GM21529 (cell line): ENCODE measurements at regions not wholly inside any gene's neighbourhood (a gene's known extent, or its start where the extent isn't known, plus 50 kb on each side); places are given as distances from the start of the nearest gene placed in this dataset.
A peak's percentile ranks its signal among the peaks of the same experiment; 100 is the strongest.
"Not testable (repeated sequence)": the region's sequence is repeated elsewhere in the genome, so short reads cannot be mapped to it uniquely, and the experiment has no call there.

Experiments used
- ATAC-seq: cut with Tn5 transposase; IDR thresholded peaks from one replicate; pipeline ENCODE4 v1.9.1; 2021; ENCODE audit not compliant: unreplicated experiment

DNA sequence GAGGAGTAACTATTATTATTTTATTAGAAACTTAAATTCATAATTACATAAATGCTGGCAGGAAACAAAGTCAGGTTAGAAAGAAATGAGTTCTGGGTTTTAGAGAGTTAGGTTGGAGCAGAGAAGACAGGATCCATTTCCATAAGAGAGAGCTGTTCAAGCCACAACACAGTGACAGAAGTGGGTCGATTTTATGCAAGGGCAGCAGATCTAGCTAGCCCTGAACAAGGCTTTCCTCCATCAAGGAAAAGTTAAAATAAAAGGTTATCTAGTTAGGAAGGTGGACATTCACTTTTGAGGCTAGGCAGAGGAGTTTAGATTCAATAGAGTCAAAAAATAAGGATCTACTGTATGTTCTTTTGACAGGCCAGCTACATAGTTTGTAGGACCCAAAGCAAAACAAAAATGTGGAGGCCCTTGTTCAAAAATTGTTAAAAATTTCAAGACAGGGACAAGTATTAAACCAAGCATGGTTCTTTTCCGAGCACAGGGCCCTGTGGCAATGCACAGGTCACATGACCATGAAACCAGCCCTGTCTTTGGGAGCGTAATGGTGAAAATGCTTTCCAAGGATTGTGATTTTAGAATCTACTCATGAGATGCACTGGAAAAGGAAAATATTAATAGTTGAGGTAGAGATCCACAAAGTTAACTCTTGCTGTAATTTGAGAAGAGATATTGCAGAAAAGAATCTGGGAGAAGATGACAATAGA lies 91.2 kb upstream of the CREB1 start:
- no peak for ATAC-seq

GRCh38 chr2:207439881-207440280 lies 89.9 kb upstream of the CREB1 start:
- ATAC-seq = not testable (repeated sequence)

DNA sequence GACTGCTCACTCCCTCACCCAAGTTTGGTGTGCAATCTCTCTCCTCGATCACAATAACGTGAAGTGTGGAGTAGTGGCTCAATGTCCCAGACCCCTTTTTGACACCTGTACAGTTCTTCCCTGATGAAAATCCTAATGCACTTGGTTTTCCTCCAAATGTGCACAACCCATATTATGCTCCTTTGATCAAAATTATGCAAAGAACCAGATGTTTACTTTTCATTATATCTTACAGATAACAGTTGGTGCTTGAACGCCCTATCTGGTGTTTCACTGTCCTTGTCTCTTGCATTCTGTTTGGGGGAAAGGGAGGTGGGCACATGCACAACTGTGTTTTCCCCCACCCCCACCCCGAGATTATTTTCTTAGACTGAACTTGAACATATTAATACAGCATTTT lies 85.0 kb upstream of the CREB1 start:
- no peak for ATAC-seq

DNA sequence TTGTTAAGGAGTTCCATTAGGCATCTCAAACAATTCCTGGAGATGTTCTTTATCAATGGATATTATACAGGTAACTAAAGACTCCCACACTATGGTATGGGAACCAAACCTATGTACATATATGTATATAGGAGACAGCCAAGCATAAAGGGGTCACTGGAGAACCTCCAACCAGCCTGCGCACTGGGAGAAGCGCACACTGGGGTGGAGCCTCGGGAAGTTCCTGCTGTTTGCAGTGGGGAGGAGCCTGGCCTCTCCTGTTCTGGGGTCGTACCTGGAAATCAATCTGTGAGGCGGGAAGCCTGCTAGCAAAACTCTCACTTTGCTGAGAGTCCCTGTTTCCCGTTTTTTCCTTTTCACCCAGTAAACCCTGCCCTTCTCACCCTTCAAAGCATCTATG lies 83.1 kb upstream of the CREB1 start:
- ATAC-seq = no peak

DNA sequence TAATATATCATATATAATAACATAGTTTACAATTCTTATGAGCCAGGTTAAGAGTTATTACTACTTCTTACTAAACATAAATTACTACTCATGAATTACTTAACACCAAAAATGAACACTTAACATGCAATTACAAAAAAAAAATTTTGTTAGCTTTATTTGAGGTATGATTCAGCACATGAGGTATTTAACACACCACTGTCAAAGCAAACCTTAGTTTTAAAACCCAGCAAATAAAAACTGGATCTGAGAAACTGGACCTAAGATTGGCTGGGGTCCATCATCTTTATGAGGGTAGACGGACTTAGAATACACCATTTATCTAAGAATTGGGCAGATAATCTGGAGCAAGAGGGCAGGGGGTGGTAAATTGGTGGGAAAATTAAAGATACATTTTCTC lies 81.8 kb upstream of the CREB1 start:
- no peak for ATAC-seq

DNA sequence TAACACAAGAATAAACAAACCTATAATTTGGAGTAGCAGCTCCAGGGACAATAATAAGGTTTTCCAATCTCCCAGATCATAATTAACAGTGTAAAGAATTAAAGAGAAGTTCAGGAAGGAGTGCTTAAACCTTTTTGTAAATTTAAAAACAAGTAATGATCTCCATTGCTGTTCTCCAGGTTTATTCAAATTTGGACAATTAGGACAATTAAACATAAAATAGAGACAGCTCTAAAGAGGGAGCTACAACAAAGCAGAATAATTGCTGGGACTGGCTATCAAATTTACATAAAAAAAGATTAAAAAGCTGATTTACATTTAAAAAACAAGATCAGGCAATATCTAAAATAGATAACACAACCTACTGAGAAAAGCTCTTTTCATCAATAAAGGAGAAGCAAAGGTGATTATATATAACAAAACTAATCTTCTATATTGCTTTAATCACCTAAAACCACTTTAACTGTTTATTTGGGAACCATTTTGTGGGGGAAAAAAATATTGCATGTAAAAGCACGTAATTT lies 80.1 kb upstream of the CREB1 start:
- no peak for ATAC-seq

DNA sequence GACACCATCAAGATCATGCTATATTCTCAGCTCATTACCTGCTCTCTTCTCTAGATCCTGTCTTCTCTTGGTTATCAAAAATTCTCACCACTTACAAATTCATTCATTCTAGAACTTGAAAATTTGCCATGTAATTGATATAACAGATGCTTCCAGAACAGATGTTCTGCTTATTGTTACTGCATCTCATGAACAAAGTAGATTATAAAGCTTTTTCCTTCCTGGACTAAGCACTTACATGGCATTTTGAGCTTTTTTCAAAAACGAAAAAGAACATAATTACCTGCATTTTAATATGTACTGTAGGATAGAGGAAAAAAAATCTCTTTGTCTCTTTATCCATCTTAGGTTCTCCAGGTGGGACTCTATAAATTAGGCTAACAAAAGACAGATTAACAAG lies 79.6 kb upstream of the CREB1 start:
- no peak for ATAC-seq

GRCh38 chr2:207458582-207458981 lies 71.2 kb upstream of the CREB1 start:
- no peak for ATAC-seq

- ATAC-seq = peak; percentile 88
Observed at GRCh38 chr2:207459990-207460757, 69.6 kb upstream of the CREB1 start.

DNA sequence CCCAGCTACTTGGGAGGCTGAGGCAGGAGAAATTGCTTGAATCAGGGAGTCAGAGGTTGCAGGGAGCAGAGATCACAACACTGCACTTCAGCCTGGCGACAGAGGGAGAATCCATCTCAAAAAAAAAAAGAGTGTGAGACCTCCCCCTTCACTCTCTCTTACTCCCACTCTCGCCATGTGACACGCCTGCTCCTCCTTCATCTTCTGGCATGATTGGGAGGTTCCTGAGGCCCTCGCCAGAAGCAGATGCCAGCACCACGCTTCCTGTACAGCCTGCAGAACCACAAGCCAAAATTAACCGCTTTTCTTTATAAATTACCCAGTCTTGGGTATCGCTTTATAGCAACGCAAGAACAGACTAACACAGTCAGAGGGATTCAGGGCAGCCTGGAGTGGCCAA lies 66.3 kb upstream of the CREB1 start:
- no peak for ATAC-seq

DNA sequence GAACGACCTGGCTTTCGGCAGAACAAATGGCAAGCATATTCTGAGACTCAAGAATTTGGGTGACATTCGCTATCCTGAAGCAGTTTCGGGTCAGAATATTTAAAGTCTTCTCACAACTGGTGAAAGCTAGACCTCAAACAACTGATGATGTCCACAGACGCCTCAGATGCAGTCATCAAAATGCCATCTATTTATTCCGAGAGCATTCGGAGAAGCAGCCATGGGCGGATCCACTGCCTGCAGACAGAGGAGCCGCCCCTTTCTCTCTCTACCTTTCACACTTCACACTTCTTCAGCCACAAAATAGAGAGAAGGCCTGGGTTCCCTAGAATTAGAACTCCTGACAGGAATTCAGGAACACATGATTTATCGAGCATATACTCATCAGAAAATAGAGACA lies 65.8 kb upstream of the CREB1 start:
- ATAC-seq = no peak

DNA sequence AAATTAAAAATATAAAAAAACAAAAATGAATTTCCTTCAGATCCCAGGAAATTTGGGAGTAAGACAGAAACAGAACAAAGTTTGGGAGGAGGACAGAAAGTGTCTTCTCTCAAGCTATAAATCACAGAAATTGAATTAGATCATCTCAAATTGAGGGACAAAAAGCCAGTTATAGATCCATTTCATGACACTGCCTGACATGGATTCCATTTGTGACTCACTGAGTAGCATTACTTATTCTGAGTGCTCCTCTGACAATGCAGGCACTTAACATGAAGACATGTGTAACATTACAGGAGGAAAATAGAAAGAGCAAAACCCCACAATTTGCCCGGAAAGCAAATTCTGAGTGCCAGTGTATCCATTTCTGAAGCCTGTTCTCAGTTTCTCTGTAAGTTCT lies 63.9 kb upstream of the CREB1 start:
- no peak for ATAC-seq

DNA sequence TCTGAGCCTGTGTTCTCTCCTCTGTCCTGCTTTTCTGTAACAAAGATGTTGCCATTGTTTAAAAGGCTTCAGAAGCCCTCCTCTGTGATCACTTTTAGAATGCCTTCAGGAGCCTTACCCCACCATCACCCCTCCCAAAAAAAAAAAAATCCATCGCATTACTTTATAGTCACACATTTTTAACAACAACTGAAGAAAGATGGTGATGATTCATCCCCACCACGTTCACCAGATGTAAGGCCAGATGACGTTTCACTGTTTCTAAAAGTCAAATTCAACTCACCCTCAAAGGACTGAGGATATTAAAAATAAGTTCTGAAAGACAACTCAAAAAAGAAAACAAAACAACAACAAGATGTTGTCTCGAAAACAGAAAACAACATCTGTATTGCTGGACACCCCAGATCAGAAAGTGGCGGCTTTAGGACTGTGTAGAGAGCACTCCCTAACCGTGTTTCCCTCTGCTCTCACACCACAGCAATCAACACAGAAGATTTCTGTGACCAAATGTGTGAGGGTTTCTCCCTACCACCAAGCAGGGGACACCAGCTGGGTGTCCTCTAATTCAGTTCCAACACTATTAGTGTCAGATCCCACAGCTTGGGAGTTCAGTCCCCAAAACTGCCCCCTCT lies 61.9 kb upstream of the CREB1 start:
- ATAC-seq = peak; percentile 71

DNA sequence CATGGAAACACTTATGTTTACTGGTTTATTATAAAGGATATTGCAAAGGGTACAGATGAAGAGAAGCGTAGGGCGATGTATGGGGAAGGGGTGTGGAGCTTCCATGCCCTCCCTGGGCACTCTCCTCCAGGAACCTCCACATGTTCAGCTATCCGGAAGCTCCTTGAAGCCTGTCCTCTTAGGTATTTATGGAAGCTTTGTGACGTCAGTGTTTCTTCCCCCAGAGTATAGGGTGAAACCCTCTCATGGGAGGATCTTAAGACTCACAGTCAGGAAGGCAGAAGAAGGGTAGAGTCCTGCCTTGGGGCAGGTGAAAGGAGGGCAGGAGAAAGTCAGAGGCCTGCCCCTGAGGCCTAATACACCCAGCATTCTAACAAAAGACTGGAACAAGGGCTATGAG lies 61.3 kb upstream of the CREB1 start:
- ATAC-seq = no peak

DNA sequence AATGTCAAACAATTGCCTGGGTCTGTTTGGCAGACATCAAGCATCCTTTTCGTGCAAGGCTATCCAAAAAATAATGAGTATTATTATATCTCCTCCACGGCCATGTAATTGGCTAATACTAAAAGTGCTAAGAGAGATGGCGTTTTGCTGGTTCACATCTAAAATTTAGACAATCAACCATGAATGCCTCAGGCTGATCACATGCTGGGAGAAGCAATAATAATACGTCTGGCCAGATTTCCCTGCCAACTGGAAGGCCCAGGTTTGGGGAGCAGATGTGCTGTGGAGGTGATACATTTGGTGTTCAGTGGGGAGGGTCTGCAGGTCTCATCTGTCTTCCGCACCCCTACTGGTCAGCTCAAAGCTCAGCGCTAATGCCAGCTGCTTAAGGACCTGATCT lies 60.3 kb upstream of the CREB1 start:
- no peak for ATAC-seq

DNA sequence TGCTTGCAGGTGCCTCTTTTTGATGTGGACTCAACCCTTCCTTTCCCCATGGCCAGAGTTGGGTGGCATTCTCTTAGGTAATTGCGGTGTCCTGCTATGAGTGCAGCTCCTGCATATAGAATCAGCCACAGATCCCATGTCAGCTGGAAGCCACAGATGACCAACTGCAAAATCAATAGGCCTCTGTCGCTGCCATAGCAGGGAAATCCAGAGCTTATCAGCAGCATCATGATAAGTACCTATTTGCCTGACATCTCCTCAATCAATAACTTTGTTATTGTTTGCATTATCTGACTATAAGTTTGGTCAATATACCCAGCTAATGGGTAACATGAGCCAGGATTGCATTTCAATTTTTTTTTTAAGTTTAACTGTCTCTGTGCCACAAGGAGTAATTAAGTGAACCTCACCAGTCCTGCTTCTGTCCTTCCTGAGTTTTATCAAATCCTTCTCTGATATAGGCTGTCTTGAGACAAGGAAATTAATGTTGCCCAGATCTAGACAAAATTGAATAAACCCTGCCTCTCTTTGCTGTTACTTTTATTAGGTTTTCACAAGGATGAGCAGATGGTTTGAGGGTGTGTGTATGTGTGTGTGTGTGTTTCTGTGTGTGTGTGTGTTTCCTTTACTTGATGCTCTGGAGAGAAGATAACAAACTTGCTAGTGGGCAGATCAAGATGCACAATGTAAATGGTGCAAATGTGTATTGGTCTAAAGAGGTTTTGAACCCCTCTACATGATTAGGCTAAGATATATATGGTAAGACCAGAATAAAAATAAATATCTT lies 59.6 kb upstream of the CREB1 start:
- ATAC-seq = no peak

- ATAC-seq = no peak
Observed at GRCh38 chr2:207471261-207471660, 58.5 kb upstream of the CREB1 start.

DNA sequence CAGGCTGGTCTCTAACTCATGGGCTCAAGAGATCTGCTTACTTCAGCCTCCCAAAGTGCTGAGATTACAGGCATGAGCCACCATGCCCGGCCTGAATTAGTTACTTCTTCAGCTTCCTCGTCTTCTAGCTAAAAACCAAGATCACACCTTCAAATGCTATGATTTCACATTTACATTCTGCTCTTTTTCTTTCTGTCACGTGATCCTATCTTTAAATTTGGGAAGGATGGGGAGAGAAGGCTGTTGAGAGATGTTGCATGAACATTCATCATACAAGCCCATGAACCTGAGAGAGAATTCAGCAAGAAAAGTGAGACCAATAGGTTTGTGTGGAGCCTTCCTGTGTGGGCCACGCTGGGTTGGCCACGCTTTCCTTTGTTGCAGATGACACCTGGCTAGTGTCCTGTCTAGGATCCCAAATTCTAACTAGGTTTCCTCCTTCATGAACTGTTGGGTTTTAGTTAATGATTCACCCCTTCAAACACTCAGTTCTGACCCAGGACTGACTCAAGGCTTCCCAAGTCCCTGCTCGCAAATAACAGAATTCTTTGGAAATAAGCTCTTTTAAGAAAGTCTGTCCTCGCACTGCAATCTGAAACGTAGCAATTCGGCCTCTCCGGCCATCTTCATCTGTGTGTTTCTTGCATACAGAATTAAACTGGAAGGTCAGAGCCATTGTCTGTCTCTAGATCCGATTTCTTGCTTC lies 57.3 kb upstream of the CREB1 start:
- no peak for ATAC-seq

DNA sequence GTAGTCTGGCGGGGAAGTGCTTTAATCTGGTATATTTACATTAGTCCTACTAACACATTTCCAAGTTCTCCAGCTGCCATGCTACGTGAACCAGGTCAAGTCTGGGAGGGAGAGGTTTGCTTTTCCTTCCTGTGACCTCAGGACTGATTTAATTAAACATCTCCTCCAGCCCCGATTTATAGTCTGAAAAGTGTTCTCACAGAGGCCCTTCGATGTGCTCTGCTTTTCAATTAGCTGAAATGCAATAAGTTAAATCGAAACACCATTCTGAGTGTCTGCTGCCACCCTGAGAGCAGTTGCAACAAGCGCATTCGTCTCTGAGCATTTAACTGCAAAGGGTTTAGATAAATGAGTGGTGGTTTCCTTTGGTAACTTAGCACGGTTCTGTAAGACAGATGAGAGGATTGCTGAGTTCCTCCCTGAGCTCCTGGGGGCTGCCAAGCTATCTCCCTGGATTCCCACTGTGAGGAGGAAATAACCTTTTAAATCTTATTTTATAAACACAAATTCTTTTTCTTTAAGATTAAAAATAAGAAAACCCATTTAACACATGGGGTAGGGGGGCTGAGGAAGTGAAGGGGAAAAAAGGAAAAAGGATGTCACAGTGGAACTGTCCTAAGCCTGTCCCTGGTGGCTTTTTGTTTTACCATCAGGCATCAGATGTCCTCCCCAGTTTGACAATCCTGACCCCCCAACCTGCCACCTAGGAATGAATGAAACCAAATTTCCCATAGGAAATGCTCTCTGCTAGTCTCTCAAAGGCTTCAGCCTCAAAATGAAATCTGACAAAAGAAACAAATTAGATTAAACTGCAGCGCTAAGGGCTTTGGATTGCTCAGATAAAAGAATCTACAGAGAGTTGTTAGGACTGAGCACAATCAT lies 56.5 kb upstream of the CREB1 start:
- ATAC-seq = peak; percentile 75

DNA sequence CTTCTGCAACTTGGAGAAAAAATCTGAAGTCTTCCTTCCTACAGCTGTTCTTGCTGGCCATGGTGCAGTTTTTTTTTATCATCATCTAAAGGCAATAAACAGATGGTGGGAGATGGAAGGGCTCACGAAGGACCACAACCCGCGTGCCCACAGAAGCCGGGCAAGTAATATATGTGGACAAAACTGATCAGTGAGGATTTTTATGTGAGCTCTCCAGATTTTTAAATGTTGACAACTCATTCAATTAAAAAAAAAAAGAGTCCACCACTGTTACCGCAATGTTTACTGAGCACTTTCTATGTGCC lies 55.9 kb upstream of the CREB1 start:
- ATAC-seq = no peak
